HG03442 (cell line): ENCODE measurements at regions not wholly inside any gene's neighbourhood (a gene's known extent, or its start where the extent isn't known, plus 50 kb on each side); places are given as distances from the start of the nearest gene placed in this dataset.

ENCODE experiments used
- ATAC-seq: cut with Tn5 transposase; IDR thresholded peaks from one replicate; pipeline ENCODE4 v1.9.1; 2021; ENCODE audit warnings: mild to moderate bottlenecking, moderate library complexity; ENCODE audit not compliant: unreplicated experiment

DNA sequence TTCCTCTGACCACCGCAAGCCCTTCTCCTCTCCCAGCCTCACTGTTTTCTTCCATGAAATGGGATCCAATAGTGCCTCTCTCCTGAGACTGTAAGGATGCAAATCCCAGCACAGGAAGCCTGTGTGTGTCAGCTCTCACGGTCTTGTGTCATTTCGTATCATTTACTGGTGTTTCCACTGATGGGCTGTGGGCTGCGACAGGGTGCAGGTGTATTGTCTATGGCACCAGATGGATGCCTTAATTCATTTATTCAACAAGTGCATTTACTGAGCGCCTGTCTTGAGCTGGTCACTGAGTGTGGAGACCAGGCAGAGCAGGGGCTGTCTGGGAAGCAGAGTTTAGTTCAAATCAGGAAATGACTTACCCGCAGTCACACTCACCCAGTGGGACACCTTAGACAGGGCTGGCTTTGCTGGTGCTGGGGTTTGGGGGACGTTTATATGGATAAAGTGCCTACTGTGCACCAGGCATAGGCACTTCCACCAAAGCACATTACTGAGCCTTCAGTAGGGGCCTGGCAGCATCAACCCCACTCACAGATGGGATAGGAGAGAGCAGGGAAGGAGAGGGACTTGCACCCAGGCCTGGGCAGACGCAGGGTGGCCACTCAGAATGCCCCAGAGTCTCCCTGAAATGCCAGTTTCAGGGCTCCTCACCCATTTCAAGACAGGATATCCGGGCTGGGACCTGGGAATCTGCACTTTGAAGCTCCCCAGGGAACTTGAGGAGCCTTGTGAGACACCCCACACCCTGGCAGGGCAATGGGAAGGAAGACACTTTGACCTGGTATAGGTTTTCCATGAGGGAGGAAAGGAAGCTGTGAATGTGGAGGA lies 398.9 kb downstream of the MATN1 start:
- ATAC-seq = no peak

DNA sequence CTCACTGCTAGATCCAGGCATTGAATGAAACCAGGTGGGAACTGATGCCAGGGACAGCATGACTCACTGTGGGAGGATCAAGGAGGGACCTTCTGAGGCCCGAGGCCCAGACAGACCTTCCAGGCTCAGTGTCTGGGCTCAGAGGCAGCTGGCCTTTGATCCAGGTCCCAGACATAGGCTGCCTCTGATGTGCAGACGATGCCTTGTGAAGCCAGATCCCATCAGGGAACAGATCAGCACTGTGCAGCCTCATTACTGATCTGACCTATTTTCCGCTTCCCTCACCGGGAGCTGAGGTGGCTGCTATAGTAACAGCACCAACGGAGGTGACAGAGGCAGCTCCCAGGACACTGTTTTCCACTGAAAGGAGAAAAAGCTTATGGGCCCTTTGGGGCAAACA lies 399.5 kb downstream of the MATN1 start:
- ATAC-seq = no peak

DNA sequence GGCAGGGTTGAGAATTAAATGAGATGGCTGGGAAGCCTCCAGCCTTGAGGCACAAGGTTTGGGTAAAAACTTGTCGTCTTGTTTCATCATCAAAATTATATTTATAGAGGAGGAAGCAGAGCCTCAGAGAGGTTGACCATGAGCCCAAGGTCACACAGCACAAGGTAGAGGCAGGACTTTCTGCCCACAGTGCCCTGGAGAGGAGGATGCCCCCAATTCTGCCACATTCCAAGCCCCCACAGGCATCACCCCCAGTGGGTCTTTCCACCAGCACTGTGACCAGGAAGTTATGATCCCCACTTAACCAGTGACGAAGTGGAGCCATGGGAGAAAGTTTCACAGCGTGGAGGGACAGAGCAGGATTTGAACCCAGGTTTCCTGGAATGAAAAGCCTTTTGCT lies 400.0 kb downstream of the MATN1 start:
- no peak for ATAC-seq

DNA sequence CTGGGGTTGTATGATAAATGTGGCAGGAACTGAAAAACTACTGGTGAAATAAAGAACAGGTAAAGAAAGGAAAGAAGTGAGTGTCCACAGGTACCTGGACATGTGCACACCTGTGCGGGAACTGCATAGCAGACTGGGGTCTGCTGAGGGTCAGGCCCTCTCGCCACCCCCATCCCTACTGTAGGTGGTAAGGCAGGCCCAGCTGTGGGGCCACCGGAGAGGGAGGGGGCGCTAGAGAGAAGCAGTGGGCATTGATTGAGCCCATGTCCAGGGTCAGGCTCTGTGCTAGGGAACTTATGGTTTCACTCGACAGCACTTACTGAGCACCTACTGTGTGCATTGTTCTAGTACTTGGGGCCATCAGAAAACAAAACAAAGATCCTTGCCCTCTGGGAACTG lies 400.5 kb downstream of the MATN1 start:
- ATAC-seq = no peak

DNA sequence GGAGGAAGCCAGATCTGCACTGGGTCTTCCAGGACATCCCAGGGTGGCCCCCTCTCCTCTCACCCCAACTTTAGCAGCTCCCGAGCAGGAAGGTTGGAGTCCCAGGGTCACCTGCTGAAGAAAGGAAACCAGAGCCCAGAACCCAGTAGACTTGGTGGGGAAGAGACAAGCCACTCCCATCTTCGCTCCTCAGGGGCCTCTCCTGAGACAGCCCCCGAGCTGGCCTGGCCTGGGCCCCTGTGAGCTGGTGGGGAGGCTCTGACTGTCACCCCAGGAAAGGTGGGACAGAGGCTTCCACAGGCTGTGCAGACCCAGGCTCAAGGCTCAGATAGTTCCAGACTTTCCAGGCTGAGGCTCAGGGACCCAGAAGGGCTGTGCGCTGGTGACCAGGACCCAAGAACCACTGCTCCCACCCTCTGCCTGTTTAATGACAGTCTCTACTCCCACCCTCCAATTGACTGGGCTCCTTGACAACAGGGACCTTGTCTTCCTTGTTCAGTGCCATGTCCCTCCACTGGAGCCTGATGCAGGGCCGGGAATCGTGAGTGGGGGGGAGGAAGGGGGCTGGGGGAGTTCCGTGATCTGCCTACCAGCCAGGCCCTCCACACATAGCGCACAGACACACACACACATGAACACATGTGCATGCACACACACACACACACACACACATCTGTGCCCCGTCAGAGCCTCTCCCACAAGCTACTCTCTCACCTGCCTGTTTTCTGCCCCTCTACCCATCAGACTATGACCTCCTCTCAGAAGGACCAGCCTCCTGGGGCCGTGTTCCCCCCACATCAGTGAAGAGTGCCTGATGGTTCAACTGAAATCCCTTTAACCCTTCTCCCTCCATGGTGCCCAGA lies 401.2 kb downstream of the MATN1 start:
- no peak for ATAC-seq

DNA sequence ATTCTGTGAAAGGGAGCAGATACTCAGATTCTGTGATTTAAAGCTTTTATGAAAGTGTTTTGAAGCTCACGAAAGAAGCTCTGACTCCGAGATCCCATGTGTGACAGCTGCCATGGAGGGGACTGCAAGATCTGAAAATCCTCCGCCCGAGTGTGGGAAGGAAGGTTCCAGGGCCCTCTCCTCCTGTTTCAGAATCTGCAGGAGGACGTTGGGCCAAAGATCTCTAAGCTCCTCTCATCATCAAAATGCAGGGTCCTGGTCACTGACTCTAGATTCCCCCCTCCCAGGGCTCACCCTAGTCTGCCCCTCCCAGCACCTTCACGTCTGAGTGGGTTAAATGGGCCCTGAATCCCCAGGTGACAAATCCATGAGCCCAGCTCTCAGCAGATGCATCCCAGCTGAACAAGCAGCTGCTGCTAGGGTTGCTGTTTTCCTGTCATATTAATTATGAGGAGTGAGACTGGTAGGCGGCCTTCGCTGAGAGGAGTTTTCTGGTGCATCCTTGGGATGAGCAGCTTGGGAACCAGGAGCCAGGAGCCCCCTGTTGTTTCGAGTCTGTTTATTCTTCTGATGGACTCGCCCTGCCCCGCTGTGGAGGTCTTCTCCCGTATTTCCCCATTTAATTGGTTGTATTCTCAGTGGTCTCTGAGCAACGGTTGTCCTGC lies 402.0 kb downstream of the MATN1 start:
- no peak for ATAC-seq

DNA sequence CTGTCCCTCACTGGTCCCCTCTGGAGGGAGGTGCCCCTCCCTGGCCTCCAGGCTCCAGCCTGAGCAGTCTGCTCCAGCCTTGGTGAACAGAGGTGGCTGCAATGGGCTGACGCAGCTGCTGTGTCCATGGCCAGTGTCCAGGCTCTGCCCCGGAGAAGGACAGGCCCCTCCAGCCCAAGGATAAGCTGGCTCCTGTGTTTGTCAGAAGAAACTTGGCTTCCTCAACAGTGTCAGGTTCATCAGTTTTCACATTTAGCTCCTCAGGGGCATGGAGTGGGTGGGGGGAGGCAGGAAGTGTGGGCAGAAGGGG lies 402.8 kb downstream of the MATN1 start:
- no peak for ATAC-seq

DNA sequence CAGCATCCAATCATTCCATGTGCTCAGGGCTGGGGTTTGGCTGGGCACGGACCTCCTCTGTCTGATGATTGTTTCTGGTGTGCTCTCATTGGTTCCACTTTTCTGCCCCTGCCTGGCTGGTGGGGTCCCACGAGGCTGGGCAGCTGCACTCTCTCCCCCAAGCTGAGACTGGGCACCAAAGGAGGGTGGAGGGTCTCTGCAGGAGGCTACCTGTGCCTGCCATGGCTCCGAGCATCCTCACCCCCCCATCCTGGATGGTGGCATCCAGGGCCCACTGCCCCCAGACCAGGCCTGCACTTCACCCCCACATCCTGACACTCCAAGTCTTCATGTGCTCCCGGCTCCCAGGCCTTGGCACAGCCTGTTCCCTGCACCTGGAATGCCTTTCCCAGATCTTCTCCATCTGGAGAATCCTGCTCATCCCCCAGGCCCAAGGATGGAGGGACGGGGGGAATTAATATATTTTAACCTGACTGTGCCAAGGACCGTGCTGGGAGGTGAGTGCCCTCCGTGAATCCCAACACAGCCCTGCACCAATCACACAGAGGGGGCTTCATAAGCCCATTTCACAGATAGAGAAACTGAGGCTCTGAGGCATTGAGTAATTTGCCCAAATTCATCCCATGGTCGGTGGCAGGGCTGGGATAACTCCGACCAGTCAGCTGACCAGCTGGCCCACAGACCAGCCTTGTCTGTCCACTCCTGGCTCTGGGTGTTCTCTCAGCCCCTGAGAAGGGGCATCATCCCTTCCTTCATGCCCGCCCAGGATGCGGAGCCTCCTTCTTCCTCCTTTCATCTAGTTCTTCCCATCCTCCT lies 403.4 kb downstream of the MATN1 start:
- ATAC-seq = no peak

DNA sequence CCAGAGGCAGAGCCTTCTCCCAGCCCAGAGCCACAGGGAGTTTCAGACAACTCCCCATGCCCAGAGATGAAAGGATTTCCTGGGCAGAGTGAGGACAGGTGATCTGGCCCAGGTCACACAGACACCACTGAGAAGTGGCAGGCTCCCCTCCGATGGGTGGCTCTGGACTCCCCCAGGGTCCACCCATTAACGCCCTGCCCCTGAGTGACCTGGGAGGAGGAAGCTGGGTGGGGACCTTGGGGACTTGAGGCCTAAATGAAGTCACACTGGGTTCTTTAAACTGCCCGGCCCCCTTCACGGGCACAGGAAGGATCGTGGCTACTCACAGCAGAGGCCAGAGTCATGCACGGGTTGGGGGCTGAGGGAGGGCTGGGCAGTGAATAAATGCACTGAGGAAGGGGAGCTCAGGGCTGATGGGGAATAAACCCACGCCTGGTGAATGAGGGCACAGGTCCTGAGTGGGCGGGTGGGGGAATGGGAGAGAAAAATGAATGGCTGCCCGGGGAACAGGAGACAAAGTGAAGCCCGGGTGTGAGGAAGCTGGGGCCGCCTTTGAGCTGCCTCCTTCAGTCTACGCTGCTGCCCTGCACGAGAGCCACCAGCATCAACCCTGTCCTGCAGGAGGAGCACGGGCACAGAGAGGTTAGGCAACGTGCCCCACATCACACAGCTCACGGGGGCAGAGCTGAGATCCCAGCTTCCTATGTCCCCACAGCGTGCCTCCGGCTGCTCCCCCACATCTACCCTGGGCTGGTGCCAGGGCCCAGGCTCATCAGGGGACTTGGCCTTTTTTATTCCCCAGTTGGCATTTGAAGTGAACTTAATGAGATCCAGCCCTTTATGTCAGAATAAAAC lies 404.3 kb downstream of the MATN1 start:
- no peak for ATAC-seq

DNA sequence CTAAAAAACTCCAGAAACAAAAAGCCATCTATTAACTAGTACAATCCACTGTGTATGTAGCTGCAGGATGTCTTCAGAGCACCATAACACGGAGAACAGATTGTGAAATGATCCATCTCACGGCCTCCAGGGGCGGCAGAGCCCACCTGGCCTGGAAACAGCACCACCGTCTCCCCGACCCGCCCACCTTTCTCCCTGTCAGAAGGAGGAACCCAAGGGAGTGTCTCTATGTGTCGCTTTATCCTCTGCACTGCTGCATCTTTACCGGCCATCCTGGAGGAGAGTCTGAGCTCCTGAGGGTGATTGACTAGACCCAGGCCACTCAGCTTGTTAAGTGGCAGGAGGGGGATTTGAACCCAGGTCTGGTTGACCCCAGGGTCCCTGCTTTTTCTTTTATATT lies 405.0 kb downstream of the MATN1 start:
- ATAC-seq = no peak

DNA sequence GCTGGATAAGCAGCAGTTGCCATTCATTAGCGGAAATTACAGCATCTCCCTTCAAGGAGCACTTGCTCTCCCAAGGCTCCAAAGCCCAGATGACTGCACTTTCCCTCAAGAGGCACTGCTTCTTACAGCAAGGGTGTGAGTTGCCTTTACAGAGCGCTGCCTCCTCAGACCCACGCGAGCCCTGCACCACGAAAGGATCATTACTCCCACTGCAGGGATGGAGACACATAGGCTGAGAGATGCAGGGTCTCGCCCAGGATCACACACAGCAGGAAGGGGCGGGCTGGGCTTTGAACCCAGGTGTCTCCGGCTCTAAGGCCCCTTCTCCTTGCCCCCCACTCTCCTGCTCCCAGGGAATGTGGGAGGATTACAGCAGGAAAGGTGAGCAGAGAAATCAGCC lies 405.5 kb downstream of the MATN1 start:
- ATAC-seq = no peak

DNA sequence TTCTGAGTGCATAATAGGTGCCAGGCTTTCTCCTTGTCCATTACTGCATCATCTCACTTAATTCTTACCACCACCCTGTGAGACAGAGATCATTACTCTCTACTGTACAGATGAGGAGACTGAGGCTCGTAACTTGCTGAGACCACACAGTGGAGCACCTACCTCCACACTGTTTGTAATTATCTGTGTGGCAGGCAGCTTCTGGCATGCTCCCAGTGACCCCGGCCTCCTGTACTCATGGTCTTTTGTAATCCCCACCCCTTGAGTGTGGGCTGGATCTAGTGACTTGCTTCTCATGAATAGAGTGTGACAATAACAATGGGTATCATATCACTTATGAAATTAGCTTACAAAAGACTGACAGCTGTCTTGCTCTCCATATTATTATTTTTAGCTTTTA lies 407.3 kb downstream of the MATN1 start:
- no peak for ATAC-seq

DNA sequence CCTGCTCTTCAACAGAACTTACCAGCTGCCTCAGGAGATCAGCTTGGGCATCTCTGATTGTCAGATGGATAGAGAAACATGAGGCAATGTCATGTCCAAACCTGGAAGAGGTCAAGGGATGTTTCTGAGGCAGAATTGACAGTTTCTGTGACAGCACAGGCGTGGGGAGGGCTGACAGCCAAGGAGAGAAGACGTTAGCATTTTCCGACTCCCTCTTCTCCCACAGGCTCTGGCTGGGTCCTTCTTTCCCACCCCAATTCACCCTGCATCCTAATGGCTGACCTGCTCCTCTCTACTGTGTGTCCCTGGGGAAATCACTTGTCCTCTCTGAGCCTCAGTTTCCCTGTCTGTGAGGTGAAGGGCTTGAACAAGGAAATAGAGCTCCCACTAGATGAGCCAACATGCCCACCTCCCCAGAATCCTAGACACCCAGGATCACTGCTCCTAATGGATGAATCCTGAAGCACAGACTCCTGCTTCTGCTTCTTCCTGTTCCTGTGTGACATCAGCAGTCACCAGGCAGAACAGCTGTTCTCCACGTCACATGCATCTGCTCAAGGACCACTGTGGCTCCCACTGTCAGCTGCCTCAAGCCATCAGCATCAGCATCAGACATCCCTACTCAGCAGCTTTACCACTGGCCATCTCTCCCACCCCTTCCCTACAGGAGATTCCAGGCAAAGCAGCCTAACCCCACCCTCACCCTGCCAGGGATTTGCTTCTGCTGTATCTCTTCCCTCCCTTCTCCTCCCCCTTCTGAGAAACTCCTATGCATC lies 408.0 kb downstream of the MATN1 start:
- no peak for ATAC-seq

DNA sequence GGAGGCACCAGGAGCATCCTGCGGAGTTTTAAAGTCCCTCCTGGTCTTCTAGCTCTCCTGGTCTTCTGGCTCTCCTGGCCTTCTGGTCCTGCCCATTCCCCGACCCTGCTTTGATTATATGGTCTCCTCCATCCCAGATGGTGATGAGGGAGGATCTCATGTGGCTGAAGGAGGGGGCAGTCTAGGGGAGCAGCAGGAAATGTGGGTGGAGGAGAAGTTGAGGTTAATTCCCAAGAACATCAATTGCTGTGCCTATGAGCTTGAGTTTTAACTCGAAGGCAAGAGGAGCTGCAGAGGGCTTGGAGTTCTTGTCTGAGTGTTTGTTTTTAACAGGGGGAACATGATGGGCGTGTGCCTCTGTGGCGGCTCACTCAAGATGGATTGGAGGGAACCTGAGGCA lies 408.8 kb downstream of the MATN1 start:
- ATAC-seq = no peak

DNA sequence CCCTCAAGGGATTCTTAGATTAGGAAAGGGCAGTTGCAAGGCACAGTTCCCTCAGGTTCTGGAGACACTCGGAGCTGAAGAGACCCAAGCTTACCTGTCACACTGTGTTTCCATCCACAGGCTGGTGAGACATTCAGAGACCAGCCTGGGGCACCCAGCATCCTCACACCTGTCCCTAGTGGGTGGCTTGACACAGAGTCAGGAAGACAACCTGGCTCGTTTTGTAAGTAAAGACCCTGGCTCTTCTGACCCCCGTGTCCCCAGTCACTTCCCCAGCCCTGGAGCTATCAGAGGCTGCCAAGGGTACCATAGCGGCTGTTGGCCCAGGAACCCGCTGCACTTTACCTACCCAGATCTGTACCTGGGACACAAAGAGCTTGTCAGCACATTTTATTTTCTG lies 409.8 kb downstream of the MATN1 start:
- no peak for ATAC-seq

DNA sequence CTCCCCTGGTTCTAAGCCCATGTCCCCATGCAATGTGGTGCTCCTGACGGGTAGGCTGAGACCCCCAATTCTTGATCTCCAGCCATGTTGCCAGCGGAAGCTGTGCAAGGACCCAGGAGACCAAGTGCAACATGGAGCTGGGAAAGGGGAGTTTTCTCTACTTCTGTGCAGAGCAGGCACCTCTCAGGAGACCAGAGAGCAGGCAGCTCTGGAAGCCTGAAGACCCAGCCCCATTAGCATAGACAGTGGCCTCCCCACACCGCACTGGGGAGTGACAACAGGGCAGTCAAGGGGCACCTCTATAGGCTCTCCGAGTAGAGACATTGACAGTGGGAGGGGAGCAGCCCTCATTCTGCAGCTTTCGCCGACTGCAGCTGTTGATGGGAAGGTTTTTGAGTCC lies 410.2 kb downstream of the MATN1 start:
- no peak for ATAC-seq

DNA sequence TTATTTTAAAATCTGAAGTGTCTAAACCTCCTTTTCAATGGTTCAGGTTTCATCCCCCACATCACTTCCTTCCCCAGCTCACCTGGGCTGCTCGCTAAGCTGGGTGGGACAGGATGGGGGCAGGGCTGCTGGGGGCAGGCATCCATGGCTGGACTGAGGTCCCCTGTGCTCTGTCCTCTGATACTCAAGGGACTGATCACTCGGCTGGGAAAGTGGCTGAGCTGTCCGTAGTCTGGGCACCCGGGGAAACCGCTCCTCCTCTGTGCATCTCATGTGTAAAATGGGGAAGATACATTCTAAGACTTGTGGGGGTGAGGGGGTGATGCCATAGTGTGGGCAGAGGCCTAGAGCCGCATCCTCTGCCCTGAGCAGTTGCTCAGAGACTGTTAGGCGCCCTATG lies 411.2 kb downstream of the MATN1 start:
- no peak for ATAC-seq

DNA sequence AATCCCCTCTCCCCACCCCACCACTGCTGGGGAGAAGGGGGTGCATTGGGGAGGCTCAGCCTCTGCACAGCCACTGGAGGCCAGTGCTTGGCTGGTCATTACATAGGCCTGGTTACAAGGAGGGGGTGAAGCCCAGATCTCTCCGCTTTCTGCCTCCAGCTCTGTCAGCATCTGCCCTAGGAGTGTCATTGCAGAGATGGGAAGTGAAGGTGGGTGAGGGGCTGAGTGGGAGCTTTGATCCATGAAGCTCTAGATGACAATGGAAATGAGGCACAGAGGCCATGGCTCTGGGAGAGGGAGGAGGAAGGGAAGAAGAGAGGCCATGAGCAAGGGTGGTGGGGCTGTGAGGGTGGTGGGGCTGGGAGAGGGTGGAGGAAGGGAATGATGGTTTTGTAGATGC lies 411.6 kb downstream of the MATN1 start:
- no peak for ATAC-seq

DNA sequence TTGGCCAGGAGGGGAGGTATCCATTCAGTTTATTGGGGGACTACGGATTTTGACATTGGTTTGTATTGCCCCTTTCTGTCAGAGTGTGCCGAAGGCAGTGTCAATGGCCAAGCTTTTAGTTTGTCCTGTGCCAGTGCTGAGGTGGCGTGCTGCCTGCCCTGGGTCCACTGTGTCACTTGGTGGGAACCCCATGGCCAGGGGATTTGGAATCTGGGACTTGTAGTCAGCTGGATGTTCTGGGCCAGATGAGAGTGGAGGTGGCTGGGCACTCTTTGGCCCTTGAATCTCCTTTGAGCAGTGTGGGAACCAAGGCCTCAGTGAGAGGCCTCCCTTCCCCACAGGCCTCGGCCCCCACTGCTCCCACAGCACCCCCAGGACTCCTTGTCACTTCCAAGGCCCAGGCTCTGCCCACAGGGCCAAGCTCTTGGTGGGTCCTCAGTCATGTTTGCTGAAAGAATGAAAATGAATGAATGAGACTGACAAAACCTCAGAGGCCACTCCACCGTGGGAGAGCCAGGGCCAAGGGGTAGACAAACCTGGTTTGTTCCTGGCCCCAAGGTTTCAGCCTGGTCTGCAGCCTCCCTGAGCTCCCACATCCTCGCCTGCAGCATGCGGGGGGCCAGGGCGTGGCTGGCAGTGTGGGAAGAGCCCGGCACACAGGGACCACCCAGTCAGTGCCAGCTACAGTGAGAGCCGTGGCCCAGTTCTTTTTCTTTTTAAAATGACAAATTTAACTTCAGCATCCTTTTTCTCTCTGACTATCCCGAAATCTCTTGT lies 412.2 kb downstream of the MATN1 start:
- no peak for ATAC-seq
